ENCODE measurements at regions not wholly inside any gene's neighbourhood (a gene's known extent, or its start where the extent isn't known, plus 50 kb on each side); places are given as distances from the start of the nearest gene placed in this dataset.

- CTCF ChIA-PET = interaction anchor here (0.7 kb wide), 1 partner anchor 382 kb away, joined by 3 read pairs; no protein-coding TSS in a partner anchor
- no peaks in the 10 kb centered on the region for H3K9me3 ChIP-seq (ENCODE audit: low read depth, low read length, poor library complexity, severe bottlenecking)
- TF ChIP-seq EZH2 (IDR thresholded peaks at IDR 0.05; ENCODE audit: borderline replicate concordance, low read depth, low read length, poor library complexity, severe bottlenecking) = no peak
- TF ChIP-seq CTCF (conservative IDR thresholded peaks at IDR 0.05; ENCODE audit: low read depth, low read length) = no peak
- peaks cover 4% of the 10 kb centered on the region for H3K4me1 ChIP-seq (ENCODE audit: insufficient read depth, low read length, poor library complexity, severe bottlenecking)
- POLR2A ChIA-PET (ENCODE audit: low non-redundant PET) = no interaction called here
- intact Hi-C loops (cut with micrococcal nuclease; ENCODE audit: unreplicated experiment) = no loop called here
- H3K27ac ChIP-seq (ENCODE audit: low read depth, low read length, poor library complexity, severe bottlenecking) = peak overlapping the region; percentile 35
- H3K4me3 ChIP-seq (ENCODE audit: low read depth, low read length, poor library complexity, severe bottlenecking) = peak overlapping the region; percentile 24
- DNase-seq (ENCODE audit: low spot score) = peak; percentile 72
- no peaks in the 10 kb centered on the region for H3K27me3 ChIP-seq (replicated peaks; ENCODE audit: insufficient read depth, low read depth, low read length, poor library complexity)
- no TSS peak for BruUV-seq (replicated peaks)
- no peaks in the 10 kb centered on the region for H3K36me3 ChIP-seq (ENCODE audit: insufficient read depth, low read length, poor library complexity, severe bottlenecking)
These were observed 2108.9 kb upstream of the TENM3 start for GRCh38 chr4:180134091-180134866.

- no TSS peak for BruUV-seq (replicated peaks)
- no peaks in the 10 kb centered on the region for H3K27me3 ChIP-seq (replicated peaks; ENCODE audit: insufficient read depth, low read depth, low read length, poor library complexity)
- ChIA-PET CTCF (no interaction called here), POLR2A (ENCODE audit: low non-redundant PET) (no interaction called here)
- DNase-seq (ENCODE audit: low spot score) = no peak
- no peaks in the 10 kb centered on the region for H3K4me1 ChIP-seq (ENCODE audit: insufficient read depth, low read length, poor library complexity, severe bottlenecking)
- H3K9me3 ChIP-seq (ENCODE audit: low read depth, low read length, poor library complexity, severe bottlenecking) = no peaks in the 10 kb centered on the region
- TF ChIP-seq EZH2 (IDR thresholded peaks at IDR 0.05; ENCODE audit: borderline replicate concordance, low read depth, low read length, poor library complexity, severe bottlenecking) (no peak), CTCF (conservative IDR thresholded peaks at IDR 0.05; ENCODE audit: low read depth, low read length) (no peak)
- H3K4me3 ChIP-seq (ENCODE audit: low read depth, low read length, poor library complexity, severe bottlenecking) = no peak overlapping the region
- H3K27ac ChIP-seq (ENCODE audit: low read depth, low read length, poor library complexity, severe bottlenecking) = no peak overlapping the region
- intact Hi-C loops (cut with micrococcal nuclease; ENCODE audit: unreplicated experiment) = no loop called here
- no peaks in the 10 kb centered on the region for H3K36me3 ChIP-seq (ENCODE audit: insufficient read depth, low read length, poor library complexity, severe bottlenecking)
These were observed 2101.5 kb upstream of the TENM3 start for GRCh38 chr4:180141734-180142133.

GRCh38 chr4:180148737-180149136 lies 2094.5 kb upstream of the TENM3 start:
- H3K9me3 ChIP-seq (ENCODE audit: low read depth, low read length, poor library complexity, severe bottlenecking) = no peaks in the 10 kb centered on the region
- no peak overlapping the region for H3K4me3 ChIP-seq (ENCODE audit: low read depth, low read length, poor library complexity, severe bottlenecking)
- CTCF ChIA-PET = no interaction called here
- no peaks in the 10 kb centered on the region for H3K36me3 ChIP-seq (ENCODE audit: insufficient read depth, low read length, poor library complexity, severe bottlenecking)
- no peaks in the 10 kb centered on the region for H3K27me3 ChIP-seq (replicated peaks; ENCODE audit: insufficient read depth, low read depth, low read length, poor library complexity)
- no peak for DNase-seq (ENCODE audit: low spot score)
- H3K4me1 ChIP-seq (ENCODE audit: insufficient read depth, low read length, poor library complexity, severe bottlenecking) = peaks cover 3% of the 10 kb centered on the region
- TF ChIP-seq CTCF (conservative IDR thresholded peaks at IDR 0.05; ENCODE audit: low read depth, low read length) (no peak), EZH2 (IDR thresholded peaks at IDR 0.05; ENCODE audit: borderline replicate concordance, low read depth, low read length, poor library complexity, severe bottlenecking) (no peak)
- intact Hi-C loops (cut with micrococcal nuclease; ENCODE audit: unreplicated experiment) = no loop called here
- POLR2A ChIA-PET (ENCODE audit: low non-redundant PET) = no interaction called here
- H3K27ac ChIP-seq (ENCODE audit: low read depth, low read length, poor library complexity, severe bottlenecking) = no peak overlapping the region
- no TSS peak for BruUV-seq (replicated peaks)
